GM20000 (cell line): ENCODE measurements at regions not wholly inside any gene's neighbourhood (a gene's known extent, or its start where the extent isn't known, plus 50 kb on each side); places are given as distances from the start of the nearest gene placed in this dataset.

Experiments
- DNase-seq: peaks from one replicate; pipeline ENCODE4 v3.0.0; 2012; ENCODE audit warnings: low spot score
- TF ChIP-seq, protein P1 (sequence below): IDR thresholded peaks from 2 replicates; pipeline ENCODE4 v1.5.1; 2012; ENCODE audit warnings: mild to moderate bottlenecking, control low read depth; ENCODE audit errors: extremely low read depth, missing control alignments

DNA sequence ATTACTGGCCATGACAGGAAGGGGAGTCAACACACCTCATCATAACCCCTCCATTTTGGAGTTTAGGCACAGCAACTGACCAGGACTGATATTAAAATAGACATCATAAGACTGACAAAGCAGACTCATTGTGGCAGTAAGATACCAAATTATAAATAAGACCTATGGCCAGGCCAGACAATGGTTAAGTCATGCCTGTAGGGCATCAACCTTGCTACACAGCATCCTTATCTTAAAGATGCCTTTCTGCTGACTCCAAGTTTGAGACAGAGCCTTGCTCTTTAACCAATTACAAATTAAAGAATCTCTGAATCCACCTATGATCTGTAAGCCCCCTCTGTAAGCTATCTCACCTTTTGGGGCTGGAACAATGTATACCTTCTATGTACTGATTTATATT lies 65.5 kb downstream of the VCX2 start:
- DNase-seq, result no peak
- TF ChIP-seq, protein P1, sequence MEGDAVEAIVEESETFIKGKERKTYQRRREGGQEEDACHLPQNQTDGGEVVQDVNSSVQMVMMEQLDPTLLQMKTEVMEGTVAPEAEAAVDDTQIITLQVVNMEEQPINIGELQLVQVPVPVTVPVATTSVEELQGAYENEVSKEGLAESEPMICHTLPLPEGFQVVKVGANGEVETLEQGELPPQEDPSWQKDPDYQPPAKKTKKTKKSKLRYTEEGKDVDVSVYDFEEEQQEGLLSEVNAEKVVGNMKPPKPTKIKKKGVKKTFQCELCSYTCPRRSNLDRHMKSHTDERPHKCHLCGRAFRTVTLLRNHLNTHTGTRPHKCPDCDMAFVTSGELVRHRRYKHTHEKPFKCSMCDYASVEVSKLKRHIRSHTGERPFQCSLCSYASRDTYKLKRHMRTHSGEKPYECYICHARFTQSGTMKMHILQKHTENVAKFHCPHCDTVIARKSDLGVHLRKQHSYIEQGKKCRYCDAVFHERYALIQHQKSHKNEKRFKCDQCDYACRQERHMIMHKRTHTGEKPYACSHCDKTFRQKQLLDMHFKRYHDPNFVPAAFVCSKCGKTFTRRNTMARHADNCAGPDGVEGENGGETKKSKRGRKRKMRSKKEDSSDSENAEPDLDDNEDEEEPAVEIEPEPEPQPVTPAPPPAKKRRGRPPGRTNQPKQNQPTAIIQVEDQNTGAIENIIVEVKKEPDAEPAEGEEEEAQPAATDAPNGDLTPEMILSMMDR, result no peak

DNA sequence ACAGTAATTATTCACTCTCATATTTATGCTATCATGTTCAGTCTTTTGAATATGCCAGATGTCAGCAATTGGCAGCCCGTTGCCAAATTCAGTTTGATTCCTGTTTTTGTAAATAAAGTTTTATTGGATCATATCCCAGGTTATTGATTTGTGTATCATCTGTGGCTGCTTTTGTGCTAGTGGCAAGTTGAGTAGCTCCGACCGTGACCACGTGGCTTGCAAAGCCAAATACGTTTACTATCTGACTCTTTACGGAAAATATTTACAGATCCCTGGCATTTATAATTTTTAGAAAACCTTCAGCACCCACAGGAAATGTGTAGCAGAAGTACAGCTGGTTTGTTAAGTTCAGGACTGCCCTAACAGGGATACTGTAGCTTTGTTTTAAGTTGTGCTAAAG lies 67.4 kb downstream of the VCX2 start:
- DNase-seq, result no peak

DNA sequence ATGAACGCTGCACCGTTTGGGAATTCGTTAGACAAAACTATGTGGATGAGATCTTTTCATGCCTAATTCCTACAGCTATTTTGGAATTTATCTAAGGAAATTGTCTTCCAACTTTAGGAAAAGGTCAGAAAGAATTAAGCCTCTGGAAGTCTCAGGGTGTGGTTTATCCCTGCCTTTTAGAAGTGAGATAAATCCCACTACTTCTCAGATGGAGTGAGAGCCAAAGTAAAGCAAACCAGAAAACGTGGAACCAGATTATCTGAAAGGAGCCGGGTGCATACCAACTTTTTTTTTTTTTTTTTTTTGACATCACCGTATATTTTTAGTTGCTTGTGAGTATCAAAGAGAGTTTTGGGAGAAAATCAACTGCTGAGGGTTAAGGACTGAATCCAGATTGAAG lies 79.6 kb downstream of the VCX2 start:
- no peak for DNase-seq
- TF ChIP-seq, protein P1, result no peak

More for the DNA sequence above, 67.4 kb downstream of the VCX2 start:
- TF ChIP-seq, protein P1, result no peak

DNA sequence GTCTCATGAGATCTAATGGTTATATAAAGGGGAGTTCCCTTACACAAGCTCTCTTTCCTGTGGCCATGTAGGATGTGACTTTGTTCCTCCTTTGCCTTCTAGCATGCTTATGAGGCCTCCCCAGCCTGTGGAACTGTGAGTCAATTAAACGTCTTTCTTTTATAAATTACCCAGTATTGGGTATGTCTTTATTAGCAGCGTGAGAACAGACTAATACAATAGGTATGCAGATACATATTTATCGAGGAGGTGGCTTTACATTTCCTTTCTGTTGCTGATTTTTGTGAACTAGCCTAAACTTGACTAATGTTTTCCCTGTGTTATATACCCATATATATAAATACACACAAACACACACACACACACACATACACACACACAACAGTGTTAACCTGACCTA lies 80.2 kb downstream of the VCX2 start:
- TF ChIP-seq, protein P1, result no peak
- DNase-seq, result no peak

DNA sequence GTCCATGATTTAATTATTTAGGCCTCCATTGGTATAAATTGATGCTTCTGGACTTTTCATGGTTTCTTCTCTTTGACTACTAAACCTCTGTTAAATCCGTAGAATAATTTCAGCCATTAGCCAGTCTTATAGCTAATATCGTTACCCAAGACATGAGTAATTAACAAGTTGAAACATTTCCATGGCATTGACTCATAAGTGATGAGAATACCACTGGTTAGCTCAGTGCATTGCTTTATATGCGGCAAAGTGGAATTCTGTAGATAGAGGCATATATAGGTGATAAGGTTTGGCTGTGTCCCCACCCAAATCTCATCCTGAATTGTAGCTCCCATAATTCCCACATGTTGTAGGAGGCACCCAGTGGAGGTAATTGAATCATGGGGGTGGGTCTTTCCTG lies 80.6 kb downstream of the VCX2 start:
- TF ChIP-seq, protein P1, result no peak
- DNase-seq, result no peak

DNA sequence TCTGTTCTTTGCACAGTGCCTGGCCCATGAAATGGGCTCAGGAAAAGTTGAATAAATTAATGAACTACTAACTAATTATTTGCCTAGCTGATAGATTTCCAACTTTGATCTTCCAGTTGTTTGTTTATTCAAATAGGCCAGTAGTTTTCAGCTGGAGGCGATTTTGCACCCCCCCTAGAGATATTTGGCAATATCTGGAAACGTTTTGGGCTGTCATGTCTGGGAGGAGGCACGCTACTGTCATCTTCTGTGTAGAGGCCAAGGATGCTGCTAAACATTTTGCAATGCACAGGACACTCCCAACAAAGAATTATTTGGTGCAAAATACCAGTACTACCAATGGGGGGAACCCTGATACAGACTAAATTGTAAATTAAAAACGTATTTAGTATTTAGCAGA lies 81.9 kb downstream of the VCX2 start:
- no peak for DNase-seq
- TF ChIP-seq, protein P1, result no peak

DNA sequence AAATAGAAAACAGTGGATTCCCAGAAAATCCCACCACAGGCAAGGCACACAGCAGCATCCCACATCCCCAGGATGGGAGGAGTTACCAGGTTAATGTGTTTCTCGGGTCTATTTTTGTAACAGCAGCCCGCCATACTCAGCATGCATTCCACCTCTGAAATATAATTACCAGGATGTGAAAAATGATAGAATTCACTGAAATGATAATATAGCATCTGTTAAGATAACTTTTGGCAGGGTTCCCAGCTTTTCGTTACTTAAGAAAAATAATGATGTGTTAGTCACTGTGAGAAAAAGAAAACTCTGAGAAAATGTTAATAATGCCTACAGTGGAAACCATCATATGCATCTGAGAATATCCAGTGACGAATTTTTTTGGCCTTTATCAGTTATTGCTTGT lies 87.1 kb downstream of the VCX2 start:
- TF ChIP-seq, protein P1, result no peak
- no peak for DNase-seq
